ENCODE measurements at regions not wholly inside any gene's neighbourhood (a gene's known extent, or its start where the extent isn't known, plus 50 kb on each side); places are given as distances from the start of the nearest gene placed in this dataset.

DNA sequence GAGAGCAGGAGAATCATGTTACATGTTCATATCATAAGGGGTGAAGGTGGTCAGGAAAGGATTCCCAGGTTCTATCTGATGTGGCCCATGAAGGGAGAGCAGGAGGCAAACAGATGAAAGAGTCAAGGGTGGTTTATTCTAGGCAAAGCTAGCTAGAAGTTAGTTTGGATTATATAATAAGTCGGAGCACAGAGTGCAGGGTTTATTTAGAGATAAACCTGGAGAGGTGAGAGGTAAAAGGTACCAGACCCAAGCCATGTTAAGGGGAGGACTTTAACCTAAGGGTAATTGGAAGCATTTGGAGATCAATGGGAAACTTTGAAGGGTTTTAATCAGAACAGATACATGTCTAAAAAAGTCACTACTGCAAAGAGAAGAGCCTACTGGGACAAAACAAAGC is 69.2 kb upstream of the LRATD1 start:
- no peak for DNase-seq

DNA sequence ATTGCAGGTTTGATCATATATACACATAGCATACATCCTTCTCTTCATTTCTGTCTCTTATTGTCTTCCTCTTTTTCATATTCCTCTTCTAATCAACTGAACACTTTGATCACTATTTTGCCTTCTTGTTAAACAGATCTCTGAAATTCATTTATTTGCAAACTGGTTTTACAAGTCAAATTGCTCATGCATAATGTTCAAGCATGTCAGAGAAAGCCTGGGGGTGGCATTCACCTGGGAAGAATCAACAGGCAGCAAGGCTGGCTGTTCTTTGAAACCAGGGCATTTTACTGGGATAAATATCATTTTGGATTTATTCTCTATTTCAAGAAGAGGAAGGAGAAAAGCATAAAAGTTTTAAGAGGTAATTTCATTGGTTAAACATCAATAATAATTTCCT is 66.9 kb upstream of the LRATD1 start:
- DNase-seq, result no peak

DNA sequence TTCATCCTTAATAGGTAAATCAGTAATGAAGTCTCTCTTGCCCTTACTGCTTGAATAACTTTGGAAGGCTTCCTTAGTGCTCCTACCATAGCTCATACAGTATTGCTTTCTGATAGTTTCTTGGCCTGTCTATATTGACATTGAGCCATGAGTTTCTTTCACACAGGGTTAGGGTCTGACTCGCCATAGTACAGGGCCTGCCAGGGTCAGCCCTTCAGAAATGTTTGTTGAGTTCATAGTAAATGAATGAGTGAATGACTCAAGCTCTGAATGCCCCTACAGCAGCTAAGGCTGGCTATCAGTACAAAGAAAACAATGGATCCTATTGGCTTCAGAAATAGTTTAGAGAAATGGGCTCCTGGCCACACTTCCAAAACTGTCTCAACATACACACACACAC is 65.0 kb upstream of the LRATD1 start:
- DNase-seq, result no peak

DNA sequence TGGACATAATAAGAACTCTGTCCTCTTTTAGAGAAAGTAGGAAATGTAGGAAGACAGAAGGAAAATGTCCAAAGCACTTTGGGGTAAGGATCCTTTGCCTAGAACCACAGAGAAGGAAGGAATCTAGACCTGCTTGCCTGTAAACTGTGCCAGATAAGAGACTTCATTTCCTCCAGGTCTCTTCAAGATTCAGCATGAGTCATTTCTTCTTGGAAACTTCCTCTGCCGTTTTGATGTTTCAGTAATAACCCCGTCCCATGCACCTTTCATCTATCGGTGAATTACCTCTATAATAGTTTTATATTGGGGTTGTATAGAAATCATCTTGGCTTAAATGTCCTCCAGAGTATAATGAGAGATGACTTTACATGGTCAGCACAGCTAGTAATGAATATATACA is 63.2 kb upstream of the LRATD1 start:
- no peak for DNase-seq

DNA sequence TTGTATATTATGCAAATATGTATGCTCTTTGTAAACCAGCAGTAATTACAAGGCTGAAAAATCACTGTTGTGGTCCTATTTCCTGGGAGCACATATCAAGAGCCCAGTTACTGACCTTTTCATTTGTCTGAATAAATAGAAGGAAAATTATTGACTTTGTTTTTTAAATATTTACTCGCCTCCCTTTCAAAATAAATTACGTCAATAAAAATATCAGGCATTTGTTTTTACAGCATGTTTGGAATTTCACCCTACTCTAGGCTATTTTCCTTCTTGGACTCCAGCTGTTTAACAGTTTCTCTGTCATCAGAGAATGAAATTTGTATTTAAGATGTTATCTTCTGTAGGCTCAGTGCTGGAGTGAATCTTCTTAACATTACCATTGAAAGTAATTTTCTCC is 59.9 kb upstream of the LRATD1 start:
- DNase-seq, result no peak

DNA sequence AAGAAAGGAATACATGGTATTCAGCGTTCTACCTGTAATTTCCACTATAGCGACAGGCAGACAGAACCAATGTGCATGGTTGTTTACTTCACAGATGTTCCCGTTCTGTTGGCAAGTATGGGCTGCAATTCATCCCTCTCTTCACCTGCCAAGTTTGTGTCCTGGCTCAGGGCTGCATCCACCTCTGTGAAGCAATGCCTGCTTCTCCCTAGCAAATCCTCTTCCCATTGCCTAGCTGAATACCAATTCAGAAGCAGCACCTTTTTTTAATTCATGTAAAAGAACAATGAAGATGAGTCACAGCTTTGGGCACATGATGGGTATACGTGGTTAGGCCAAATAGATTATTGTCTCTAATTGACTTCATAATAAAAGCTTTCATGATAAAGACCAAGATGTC is 54.7 kb upstream of the LRATD1 start:
- DNase-seq, result no peak
